Smooth muscle cell (in vitro differentiated cells): ENCODE measurements at regions not wholly inside any gene's neighbourhood (a gene's known extent, or its start where the extent isn't known, plus 50 kb on each side); places are given as distances from the start of the nearest gene placed in this dataset.

Experiments
- DNase-seq: peaks from one replicate; lab custom pipeline; 2025; ENCODE audit not compliant: unreplicated experiment; lab: John Stamatoyannopoulos, UW
- H2AFZ ChIP-seq: fragments of 200-600 bp; sonication (generic); 2 replicates; pipeline ENCODE4 v1.6.0; 2016; ENCODE audit warnings: antibody characterized with exemption, low read depth, mild to moderate bottlenecking
- H3F3A ChIP-seq: fragments of 200-600 bp; sonication (generic); 2 replicates; pipeline ENCODE4 v1.6.0; 2017; ENCODE audit warnings: antibody characterized with exemption, low read depth
- H3K27ac ChIP-seq: fragments of 200-600 bp; sonication (generic); 2 replicates; pipeline ENCODE4 v1.5.1; 2016; ENCODE audit warnings: low read depth, mild to moderate bottlenecking
- H3K27me3 ChIP-seq: fragments of 200-600 bp; sonication (generic); 2 replicates; pipeline ENCODE4 v1.6.1; 2016; ENCODE audit warnings: low read depth, mild to moderate bottlenecking
- H3K36me3 ChIP-seq: fragments of 200-600 bp; sonication (generic); 2 replicates; pipeline ENCODE4 v1.5.1; 2016; ENCODE audit warnings: low read depth
- H3K4me1 ChIP-seq: fragments of 200-600 bp; sonication (generic); 2 replicates; pipeline ENCODE4 v1.5.1; 2016; ENCODE audit warnings: low read depth
- H3K4me2 ChIP-seq: fragments of 200-600 bp; sonication (generic); 2 replicates; pipeline ENCODE4 v1.6.0; 2016; ENCODE audit warnings: mild to moderate bottlenecking
- H3K4me3 ChIP-seq: fragments of 200-600 bp; sonication (generic); 2 replicates; pipeline ENCODE4 v1.5.1; 2016; ENCODE audit warnings: mild to moderate bottlenecking
- H3K79me2 ChIP-seq: fragments of 200-600 bp; sonication (generic); 2 replicates; pipeline ENCODE4 v1.6.0; 2016; ENCODE audit warnings: low read depth, mild to moderate bottlenecking
- H3K9ac ChIP-seq: fragments of 200-600 bp; sonication (generic); 2 replicates; pipeline ENCODE4 v1.6.0; 2016; ENCODE audit warnings: low read depth
- H3K9me3 ChIP-seq: fragments of 200-600 bp; sonication (generic); replicated peaks from 2 replicates; pipeline ENCODE4 v1.5.1; 2016; ENCODE audit warnings: low read depth
- H4K20me1 ChIP-seq: fragments of 200-600 bp; sonication (generic); 2 replicates; pipeline ENCODE4 v1.6.0; 2016; ENCODE audit warnings: low read depth
- WGBS: methylation state at CpG from one replicate; pipeline ENCODE4 v1.1.7; 2016; ENCODE audit warnings: low lambda C conversion rate; 5-methylcytosine and 5-hydroxymethylcytosine counted together
- TF ChIP-seq, protein P1 (sequence below): fragments of 200-600 bp; sonication (generic); IDR thresholded peaks from 2 replicates; pipeline ENCODE4 v1.5.1; 2017; ENCODE audit warnings: borderline replicate concordance, mild to moderate bottlenecking, antibody characterized with exemption; ENCODE audit not compliant: insufficient read depth, poor library complexity, severe bottlenecking

DNA sequence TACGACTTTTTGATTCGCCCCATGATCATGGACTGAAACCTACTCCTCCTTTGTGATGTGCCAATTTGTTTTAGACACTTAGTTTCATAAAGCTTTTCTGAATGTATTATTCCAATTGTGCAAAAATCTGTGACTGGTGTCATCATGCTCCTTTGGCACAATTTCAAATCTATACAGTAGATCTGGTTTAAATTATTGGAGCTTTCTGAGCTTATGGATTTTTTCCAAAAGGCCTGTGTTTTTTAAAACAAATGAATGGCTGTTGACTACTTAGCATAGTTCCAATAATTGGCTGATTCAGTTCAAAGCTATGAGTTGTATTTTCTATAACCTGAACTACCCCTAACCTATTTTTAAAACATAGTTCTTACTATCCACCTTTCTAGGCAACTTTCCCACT lies 282.7 kb downstream of the CNTN3 start:
- WGBS, result 93% methylated on average over 2 of the region's 2 CpGs
- Histone ChIP-seq H3K9ac (no peak overlapping the region), H4K20me1 (no peaks in the 10 kb centered on the region), H3K36me3 (no peaks in the 10 kb centered on the region), H3K4me3 (no peak overlapping the region), H3K9me3 (no peaks in the 10 kb centered on the region), H3K27ac (no peak overlapping the region), H3K27me3 (no peaks in the 10 kb centered on the region), H3K4me1 (no peaks in the 10 kb centered on the region), H2AFZ (no peak overlapping the region), H3F3A (no peaks in the 10 kb centered on the region), H3K4me2 (no peak overlapping the region), H3K79me2 (no peaks in the 10 kb centered on the region)
- no peak for DNase-seq
- TF ChIP-seq, protein P1, sequence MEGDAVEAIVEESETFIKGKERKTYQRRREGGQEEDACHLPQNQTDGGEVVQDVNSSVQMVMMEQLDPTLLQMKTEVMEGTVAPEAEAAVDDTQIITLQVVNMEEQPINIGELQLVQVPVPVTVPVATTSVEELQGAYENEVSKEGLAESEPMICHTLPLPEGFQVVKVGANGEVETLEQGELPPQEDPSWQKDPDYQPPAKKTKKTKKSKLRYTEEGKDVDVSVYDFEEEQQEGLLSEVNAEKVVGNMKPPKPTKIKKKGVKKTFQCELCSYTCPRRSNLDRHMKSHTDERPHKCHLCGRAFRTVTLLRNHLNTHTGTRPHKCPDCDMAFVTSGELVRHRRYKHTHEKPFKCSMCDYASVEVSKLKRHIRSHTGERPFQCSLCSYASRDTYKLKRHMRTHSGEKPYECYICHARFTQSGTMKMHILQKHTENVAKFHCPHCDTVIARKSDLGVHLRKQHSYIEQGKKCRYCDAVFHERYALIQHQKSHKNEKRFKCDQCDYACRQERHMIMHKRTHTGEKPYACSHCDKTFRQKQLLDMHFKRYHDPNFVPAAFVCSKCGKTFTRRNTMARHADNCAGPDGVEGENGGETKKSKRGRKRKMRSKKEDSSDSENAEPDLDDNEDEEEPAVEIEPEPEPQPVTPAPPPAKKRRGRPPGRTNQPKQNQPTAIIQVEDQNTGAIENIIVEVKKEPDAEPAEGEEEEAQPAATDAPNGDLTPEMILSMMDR, result no peak

DNA sequence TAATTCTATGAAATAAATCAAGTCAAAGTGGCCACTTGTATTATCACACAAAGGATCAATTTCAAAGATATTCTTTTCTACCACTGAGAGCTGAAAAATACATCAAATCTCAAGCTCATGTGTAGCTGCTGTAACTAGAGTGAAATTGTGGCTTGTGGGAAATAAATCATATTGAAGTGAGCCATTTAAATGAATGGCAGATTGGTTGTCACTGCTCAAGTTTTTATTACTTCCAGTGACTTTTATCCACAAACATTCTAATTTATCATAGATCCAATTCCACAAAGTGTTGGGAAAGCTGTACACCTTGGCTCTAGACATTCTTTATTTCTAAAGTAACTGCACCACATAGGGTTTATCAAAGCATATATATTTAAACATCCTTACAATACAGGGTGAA lies 285.4 kb downstream of the CNTN3 start:
- no peak overlapping the region for H3K27ac ChIP-seq
- no peak for DNase-seq
- no peak overlapping the region for H3K4me3 ChIP-seq
- H3K27me3 ChIP-seq, result peaks cover 4% of the 10 kb centered on the region
- H3K9ac ChIP-seq, result no peak overlapping the region
- H3K36me3 ChIP-seq, result no peaks in the 10 kb centered on the region
- no peaks in the 10 kb centered on the region for H4K20me1 ChIP-seq
- TF ChIP-seq, protein P1, result no peak
- H3K9me3 ChIP-seq, result no peaks in the 10 kb centered on the region
- no peaks in the 10 kb centered on the region for H3F3A ChIP-seq
- no peak overlapping the region for H2AFZ ChIP-seq
- no peaks in the 10 kb centered on the region for H3K4me1 ChIP-seq
- no peaks in the 10 kb centered on the region for H3K79me2 ChIP-seq
- no peak overlapping the region for H3K4me2 ChIP-seq

DNA sequence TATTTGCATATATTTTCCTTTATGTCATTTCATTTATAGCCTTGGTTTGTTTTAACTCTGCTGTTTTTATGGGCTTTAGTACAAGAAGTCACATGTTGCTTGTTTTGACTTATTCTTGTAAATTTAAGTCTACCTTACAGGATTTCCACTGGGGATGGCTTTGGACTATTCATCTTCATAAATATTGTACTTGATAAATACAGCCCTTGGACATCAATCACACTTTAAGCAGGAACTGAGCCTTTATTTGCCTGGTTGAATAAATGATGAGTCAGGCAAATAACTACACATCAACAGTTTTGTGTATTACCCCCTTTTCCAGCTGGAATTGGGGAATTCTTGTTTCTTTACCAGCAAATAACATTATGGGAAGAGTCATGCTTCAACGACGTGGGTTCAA lies 286.0 kb downstream of the CNTN3 start:
- H4K20me1 ChIP-seq, result no peaks in the 10 kb centered on the region
- no peaks in the 10 kb centered on the region for H3K4me1 ChIP-seq
- TF ChIP-seq, protein P1, result no peak
- no peak overlapping the region for H3K4me2 ChIP-seq
- H3K9ac ChIP-seq, result no peak overlapping the region
- no peak overlapping the region for H2AFZ ChIP-seq
- H3K4me3 ChIP-seq, result no peak overlapping the region
- H3K27me3 ChIP-seq, result peaks cover 4% of the 10 kb centered on the region
- no peaks in the 10 kb centered on the region for H3F3A ChIP-seq
- H3K79me2 ChIP-seq, result no peaks in the 10 kb centered on the region
- no peak overlapping the region for H3K27ac ChIP-seq
- no peak for DNase-seq
- no peaks in the 10 kb centered on the region for H3K36me3 ChIP-seq
- WGBS, result 90% methylated on average over 2 of the region's 2 CpGs
- no peaks in the 10 kb centered on the region for H3K9me3 ChIP-seq

DNA sequence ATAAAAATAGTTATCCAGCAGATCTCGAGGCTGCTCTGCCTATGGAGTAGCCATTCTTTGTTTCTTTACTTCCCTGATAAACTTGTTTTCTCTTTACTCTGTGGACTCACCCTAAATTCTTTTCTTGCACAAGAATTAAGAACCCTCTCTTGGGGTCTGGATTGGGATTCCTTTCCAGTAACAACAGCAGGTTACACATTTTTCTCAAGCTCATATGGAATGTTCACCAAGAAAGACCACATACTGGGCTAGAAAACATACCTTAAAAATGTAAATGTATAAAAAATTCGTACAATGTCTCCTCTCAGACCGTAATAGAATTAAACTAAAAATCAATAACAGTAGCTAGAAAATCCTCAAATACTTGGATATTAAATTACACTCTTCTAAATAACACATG lies 299.2 kb downstream of the CNTN3 start:
- Histone ChIP-seq H3K4me2 (no peak overlapping the region), H3K27me3 (no peaks in the 10 kb centered on the region), H3K4me1 (no peaks in the 10 kb centered on the region), H3K79me2 (no peaks in the 10 kb centered on the region), H3K9ac (no peak overlapping the region), H3K36me3 (no peaks in the 10 kb centered on the region), H3K4me3 (no peak overlapping the region), H4K20me1 (no peaks in the 10 kb centered on the region), H3K9me3 (no peaks in the 10 kb centered on the region), H3F3A (no peaks in the 10 kb centered on the region), H3K27ac (no peak overlapping the region), H2AFZ (no peak overlapping the region)
- 76% methylated on average over 3 of the region's 3 CpGs for WGBS
- TF ChIP-seq, protein P1, result no peak
- DNase-seq, result no peak
